ENCODE measurements at regions not wholly inside any gene's neighbourhood (a gene's known extent, or its start where the extent isn't known, plus 50 kb on each side); places are given as distances from the start of the nearest gene placed in this dataset.
"Not testable (repeated sequence)": the region's sequence is repeated elsewhere in the genome, so short reads cannot be mapped to it uniquely, and the experiment has no call there.

DNA sequence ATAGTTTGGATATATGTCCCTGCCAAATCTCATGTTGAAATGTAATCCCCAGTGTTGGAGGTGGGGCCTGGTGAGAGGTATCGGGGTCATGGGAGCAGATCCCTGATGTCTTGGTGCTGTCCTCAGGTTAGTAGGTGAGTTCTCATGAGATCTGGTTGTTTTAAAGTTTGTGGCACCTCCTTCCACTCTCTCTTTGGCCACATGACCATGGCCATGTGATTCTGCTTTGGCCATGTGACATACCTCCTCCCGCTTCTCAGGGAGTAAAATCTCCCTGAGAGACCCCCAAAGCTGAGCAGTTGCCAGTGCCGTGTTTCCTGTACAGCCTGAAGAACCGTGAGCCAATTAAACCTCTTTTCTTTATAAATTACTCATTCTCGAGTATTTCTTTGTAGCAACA is 178.0 kb downstream of the GOLGA6L6 start:
- TF ChIP-seq TAF1 (IDR thresholded peaks at IDR 0.05; ENCODE audit: low read depth); EP300 (conservative IDR thresholded peaks at IDR 0.05; ENCODE audit: poor library complexity, severe bottlenecking); CTCF (IDR thresholded peaks at IDR 0.05; ENCODE audit: poor library complexity, severe bottlenecking); RAD21 (conservative IDR thresholded peaks at IDR 0.05); EZH2 (IDR thresholded peaks at IDR 0.05; ENCODE audit: borderline replicate concordance, insufficient read depth, low read length, poor library complexity, severe bottlenecking); POLR2AphosphoS5 (IDR thresholded peaks at IDR 0.05); MXI1 (conservative IDR thresholded peaks at IDR 0.05; ENCODE audit: poor library complexity, severe bottlenecking): not testable (repeated sequence)
- TF ChIP-seq, protein P1, sequence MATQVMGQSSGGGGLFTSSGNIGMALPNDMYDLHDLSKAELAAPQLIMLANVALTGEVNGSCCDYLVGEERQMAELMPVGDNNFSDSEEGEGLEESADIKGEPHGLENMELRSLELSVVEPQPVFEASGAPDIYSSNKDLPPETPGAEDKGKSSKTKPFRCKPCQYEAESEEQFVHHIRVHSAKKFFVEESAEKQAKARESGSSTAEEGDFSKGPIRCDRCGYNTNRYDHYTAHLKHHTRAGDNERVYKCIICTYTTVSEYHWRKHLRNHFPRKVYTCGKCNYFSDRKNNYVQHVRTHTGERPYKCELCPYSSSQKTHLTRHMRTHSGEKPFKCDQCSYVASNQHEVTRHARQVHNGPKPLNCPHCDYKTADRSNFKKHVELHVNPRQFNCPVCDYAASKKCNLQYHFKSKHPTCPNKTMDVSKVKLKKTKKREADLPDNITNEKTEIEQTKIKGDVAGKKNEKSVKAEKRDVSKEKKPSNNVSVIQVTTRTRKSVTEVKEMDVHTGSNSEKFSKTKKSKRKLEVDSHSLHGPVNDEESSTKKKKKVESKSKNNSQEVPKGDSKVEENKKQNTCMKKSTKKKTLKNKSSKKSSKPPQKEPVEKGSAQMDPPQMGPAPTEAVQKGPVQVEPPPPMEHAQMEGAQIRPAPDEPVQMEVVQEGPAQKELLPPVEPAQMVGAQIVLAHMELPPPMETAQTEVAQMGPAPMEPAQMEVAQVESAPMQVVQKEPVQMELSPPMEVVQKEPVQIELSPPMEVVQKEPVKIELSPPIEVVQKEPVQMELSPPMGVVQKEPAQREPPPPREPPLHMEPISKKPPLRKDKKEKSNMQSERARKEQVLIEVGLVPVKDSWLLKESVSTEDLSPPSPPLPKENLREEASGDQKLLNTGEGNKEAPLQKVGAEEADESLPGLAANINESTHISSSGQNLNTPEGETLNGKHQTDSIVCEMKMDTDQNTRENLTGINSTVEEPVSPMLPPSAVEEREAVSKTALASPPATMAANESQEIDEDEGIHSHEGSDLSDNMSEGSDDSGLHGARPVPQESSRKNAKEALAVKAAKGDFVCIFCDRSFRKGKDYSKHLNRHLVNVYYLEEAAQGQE (IDR thresholded peaks at IDR 0.05; ENCODE audit: borderline replicate concordance) = not testable (repeated sequence)

Measured in neural cell (in vitro differentiated cells).